NCI-H2081 (cell line): ENCODE measurements at regions not wholly inside any gene's neighbourhood (a gene's known extent, or its start where the extent isn't known, plus 50 kb on each side); places are given as distances from the start of the nearest gene placed in this dataset.
"Not testable (repeated sequence)": the region's sequence is repeated elsewhere in the genome, so short reads cannot be mapped to it uniquely, and the experiment has no call there.

Experiments
- DNase-seq, 2 experiments: peaks; one replicate each; lab custom pipeline; 2025; lab: John Stamatoyannopoulos, UW

- DNase-seq = no peak
Observed at GRCh38 chr16:17940584-17941364, 395.8 kb downstream of the NPIPA8 start.

- no peak for DNase-seq
Observed at GRCh38 chr16:17939723-17940122, 396.8 kb downstream of the NPIPA8 start.

- DNase-seq = no peak
Observed at GRCh38 chr16:17939122-17939536, 397.4 kb downstream of the NPIPA8 start.

- DNase-seq = no peak
Observed at GRCh38 chr16:17938546-17938945, 398.0 kb downstream of the NPIPA8 start.

- DNase-seq = no peak
Observed at GRCh38 chr16:17936766-17937402, 399.7 kb downstream of the NPIPA8 start.

GRCh38 chr16:17930280-17930679 lies 406.3 kb downstream of the NPIPA8 start:
- DNase-seq = no peak

- no peak for DNase-seq
Observed at GRCh38 chr16:17926866-17927399, 409.6 kb downstream of the NPIPA8 start.

GRCh38 chr16:17926461-17926860 lies 410.1 kb downstream of the NPIPA8 start:
- no peak for DNase-seq

GRCh38 chr16:17925761-17926160 lies 410.8 kb downstream of the NPIPA8 start:
- no peak for DNase-seq

GRCh38 chr16:17921357-17921978 lies 415.1 kb downstream of the NPIPA8 start:
- DNase-seq = peak in 1 of 2 experiments; percentile 1

- no peak for DNase-seq
Observed at GRCh38 chr16:17917316-17918019, 419.1 kb downstream of the NPIPA8 start.

GRCh38 chr16:17915791-17916190 lies 420.7 kb downstream of the NPIPA8 start:
- DNase-seq = no peak

GRCh38 chr16:17914168-17914567 lies 422.4 kb downstream of the NPIPA8 start:
- no peak for DNase-seq

- DNase-seq = not testable (repeated sequence)
Observed at GRCh38 chr16:17911578-17911977, 425.0 kb downstream of the NPIPA8 start.

- DNase-seq = not testable (repeated sequence)
Observed at GRCh38 chr16:17906626-17907025, 429.9 kb downstream of the NPIPA8 start.

GRCh38 chr16:17901309-17901708 lies 430.5 kb upstream of the XYLT1 start:
- DNase-seq = no peak

- no peak for DNase-seq
Observed at GRCh38 chr16:17899141-17899540, 428.4 kb upstream of the XYLT1 start.

GRCh38 chr16:17887963-17888362 lies 417.2 kb upstream of the XYLT1 start:
- no peak for DNase-seq

GRCh38 chr16:17885659-17886207 lies 415.0 kb upstream of the XYLT1 start:
- no peak for DNase-seq

GRCh38 chr16:17877821-17878360 lies 407.1 kb upstream of the XYLT1 start:
- DNase-seq = no peak

GRCh38 chr16:17866996-17867395 lies 396.2 kb upstream of the XYLT1 start:
- DNase-seq = no peak
